Panc1 (cell line): ENCODE measurements at regions not wholly inside any gene's neighbourhood (a gene's known extent, or its start where the extent isn't known, plus 50 kb on each side); places are given as distances from the start of the nearest gene placed in this dataset.

Experiments used
- CTCF ChIP-seq: fragments of 450-650 bp; IDR thresholded peaks from 2 replicates; pipeline ENCODE4 v1.5.1; 2017; ENCODE audit warnings: mild to moderate bottlenecking
- SIN3A ChIP-seq: IDR thresholded peaks from 2 replicates; pipeline ENCODE4 v1.6.1; 2012; ENCODE audit warnings: low read depth, mild to moderate bottlenecking, low read length, moderate library complexity, borderline replicate concordance; ENCODE audit not compliant: insufficient read depth
- TCF7L2 ChIP-seq: IDR thresholded peaks from 2 replicates; pipeline ENCODE4 v1.6.1; 2011; ENCODE audit warnings: mild to moderate bottlenecking, low read depth, low read length, inconsistent platforms

- no peak for TF ChIP-seq CTCF
- TF ChIP-seq SIN3A, result no peak
- no peak for TF ChIP-seq TCF7L2
Observed at GRCh38 chr19:34837262-34837661, 64.2 kb upstream of the ZNF599 start.
